NCI-H345 treated with DMSO at 0.1 percent for 48 hours (cell line): ENCODE measurements at regions not wholly inside any gene's neighbourhood (a gene's known extent, or its start where the extent isn't known, plus 50 kb on each side); places are given as distances from the start of the nearest gene placed in this dataset.

ENCODE experiments used
- DNase-seq: peaks from one replicate; lab custom pipeline; 2025; ENCODE audit not compliant: unreplicated experiment; lab: John Stamatoyannopoulos, UW

DNA sequence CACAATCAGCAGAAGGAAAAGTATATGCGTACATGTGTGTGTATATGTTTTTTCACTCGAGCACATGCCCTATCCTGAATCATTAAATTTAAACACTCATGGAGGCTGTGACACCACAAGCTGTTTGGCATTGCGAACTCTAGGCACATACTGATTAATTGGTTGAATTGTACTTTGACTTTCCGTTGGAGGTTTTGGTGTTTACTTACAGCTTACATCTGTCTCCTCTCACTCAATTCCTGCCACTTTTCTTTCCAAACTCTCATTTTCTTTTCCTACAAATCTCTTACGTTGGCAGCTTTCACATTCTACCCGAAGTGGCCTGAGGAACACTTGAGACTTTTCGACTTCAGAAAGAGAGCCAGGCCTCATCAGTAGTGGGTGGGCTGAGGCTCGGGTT, 434.1 kb upstream of the SEMA6D start:
- DNase-seq: no peak

DNA sequence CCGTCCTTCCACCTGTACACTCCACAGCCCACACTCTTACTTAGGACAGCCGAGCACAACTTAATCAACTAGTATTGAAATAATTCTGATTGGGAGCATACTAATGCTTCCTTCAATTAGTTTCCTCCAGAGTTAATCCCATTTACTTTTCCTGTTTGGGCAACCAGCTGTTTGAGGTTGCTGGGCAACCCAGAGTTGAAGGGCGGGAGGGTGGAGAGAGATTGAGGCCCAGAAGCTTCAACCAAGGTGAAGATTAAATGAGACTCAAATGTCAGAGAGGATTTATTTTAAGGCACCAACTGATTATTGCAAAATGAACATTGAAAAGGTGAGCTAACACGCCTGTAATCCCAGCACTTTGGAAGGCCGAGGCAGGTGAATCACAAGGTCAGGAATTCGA, 428.5 kb upstream of the SEMA6D start:
- no peak for DNase-seq

DNA sequence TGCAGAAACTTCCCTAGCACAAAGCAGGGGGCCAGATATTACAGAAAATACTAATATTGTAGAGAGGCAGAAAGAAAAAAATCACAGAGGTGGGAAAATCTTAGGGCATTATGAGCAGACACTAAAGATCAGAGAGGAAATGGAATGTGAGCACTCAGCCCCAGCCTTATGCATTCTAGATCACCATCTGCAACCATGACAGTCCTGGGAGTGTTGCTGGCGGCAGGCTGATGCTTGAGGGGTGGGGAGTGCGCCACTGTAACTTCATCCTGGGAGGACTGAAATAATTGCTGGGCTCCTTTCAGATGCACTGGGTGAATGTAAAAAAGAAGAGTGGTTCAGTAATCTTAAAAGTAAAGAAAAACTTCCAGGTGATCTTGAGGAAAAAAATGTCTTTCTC, 427.6 kb upstream of the SEMA6D start:
- no peak for DNase-seq

DNA sequence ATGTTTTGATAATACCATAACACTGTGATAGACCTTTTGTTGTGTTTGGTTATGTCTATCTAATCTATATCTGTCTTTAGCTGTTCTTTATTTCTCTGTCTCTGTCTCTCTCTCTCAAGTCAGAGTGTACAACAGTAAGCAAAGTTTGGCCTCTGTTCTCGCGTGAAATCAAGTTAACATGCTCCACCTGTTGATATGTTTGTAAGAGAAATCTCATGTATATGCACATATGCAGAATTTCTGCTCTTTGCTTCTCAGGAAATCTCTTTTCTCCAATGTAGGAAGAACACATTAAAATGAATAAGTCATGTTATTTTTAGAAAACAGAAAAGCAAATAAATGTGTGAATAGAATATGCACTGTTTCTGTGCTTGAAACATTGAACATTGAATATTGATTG, 425.5 kb upstream of the SEMA6D start:
- no peak for DNase-seq

DNA sequence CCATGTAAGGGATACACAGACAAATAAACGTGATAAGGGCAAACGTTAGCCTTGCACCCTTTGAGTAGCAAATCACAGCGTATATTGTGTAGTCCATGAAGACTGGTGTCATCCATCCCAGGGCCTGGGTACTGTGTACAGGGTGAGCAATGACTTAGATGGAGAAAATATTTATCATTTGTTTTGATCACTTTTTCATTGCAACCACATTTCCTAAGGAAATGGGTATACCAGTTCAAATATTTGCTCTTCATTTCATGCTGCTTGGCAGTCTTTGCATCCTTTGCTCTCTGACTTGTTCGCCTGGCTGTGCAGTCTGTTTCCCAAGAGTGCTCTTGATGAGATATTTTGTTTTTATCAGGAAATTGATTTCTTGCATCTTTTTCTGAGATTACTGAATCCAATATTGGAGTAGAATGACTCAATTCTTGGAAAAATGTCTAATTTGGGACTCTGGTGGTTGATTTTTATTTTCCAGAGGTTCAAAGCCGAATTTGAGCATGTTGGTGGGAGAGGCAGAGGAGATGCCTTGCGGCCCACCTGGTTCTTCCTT, 424.6 kb upstream of the SEMA6D start:
- DNase-seq: no peak

DNA sequence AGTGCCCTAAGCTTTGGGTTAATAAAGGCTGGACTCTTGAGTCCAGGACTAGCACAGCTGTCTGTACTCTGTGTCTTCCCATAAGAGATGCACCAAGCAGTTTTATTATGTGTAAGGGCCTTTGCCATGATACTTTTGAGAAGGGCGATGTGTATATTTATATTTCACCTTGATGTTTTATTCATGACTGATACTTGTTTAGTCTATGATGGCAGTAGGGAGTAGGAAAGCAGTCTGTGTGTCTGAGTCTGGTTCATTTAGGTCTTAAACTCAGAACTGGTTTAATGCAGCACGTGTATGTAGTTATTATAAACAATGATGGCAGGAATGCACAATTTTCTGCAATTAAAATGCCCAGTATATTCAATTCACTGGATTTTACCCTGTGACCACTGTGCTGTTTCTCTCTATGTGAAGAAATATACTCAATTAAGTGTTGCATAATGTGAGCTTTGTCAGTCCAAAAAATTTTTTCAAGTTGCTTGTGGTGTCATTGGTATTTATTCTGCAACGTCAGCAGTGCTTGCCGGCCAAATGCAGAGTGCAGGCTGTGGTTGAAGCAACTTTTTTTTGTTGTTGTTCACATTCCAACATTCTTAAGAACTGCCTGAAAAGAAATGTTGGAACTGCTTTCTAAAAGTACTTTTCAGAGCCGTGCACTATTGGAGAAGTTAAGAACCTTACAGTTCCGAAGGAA, 423.7 kb upstream of the SEMA6D start:
- DNase-seq: no peak

DNA sequence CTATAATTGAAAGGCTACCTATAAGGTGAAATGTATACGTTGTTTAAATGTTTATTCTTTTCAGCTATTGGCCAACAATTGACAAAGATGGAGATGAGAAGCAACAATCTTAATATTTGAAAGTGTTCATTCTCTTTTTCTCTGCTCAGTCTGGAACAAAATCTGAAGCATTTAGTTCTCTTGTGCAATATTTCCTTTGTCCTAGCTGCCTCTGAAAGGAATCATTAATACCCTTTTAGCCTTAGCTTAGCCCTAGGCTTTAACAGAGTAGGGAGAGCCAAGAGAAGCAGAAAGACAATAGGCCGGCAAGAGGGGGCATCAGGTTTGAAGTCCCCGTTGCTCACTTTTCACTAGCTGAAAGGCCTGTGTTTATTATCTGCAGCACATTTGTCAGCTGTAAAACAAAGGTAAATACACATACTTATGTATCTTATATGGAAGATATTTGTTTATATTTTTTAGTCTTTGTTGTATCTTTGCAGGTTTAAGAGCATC, 422.5 kb upstream of the SEMA6D start:
- DNase-seq: no peak

DNA sequence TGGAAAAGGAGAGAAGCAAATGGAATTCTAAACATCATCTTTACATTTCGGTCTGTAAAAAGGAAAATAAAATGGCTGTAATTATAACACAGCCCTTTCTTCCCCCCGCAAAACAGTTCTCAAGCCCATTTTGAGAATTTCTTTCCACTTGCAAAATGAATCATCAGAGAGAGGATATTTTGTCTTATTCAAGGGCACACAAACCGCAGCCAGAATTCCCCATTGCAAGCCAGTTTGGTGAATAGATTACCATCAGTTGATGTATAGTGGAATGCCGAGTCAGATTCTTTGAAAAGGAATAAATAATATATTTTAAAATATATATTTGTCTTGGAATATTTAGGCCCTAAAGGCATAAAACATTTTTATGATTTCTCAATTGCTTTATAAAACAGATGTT, 420.4 kb upstream of the SEMA6D start:
- no peak for DNase-seq

DNA sequence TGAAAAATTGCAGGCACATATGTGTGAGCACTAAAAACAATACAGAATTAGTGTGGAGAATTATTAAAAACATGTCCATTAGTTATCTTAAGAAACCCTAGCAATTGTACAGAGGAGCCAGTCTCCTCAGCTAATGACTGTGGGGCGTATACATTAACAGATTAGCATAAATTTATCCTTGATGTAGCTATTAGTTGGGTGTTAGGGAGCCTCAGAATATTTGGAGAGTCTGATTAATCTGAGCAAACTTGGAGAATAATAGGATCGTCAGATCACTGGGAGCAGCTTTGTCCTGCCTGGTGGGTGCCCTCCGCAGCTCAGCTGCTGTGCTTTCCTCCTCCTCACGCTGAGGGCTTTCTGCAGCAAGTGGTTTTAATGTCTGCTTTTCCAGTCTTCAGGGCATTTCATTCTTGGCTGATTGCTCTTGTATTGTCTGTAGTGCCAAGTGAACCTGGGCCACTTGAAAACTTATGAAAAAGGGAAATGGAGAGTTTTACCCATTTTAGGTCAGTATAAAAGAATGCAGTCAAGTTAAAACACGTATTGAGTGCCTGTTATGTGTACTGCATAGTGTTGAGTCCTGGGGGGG, 417.4 kb upstream of the SEMA6D start:
- peak; percentile 20 for DNase-seq

DNA sequence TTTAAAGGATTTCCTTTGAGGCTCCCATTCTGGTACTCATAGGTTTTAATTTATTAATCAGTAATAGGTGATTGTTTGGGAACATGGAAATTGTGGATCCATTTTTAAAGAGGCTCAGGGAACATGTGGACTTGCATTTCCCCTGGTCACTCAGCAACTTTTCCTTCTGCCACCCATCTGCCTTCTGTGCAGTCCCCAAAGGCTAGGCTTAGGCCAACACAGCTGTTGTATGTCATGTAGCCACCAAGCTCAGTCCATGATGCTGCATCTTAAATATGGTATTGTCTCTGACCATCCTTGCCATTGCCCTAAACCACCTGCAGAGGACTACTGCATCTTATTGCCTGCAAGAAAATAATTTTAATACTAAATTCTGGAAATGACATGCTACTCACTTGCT, 416.7 kb upstream of the SEMA6D start:
- DNase-seq: no peak

DNA sequence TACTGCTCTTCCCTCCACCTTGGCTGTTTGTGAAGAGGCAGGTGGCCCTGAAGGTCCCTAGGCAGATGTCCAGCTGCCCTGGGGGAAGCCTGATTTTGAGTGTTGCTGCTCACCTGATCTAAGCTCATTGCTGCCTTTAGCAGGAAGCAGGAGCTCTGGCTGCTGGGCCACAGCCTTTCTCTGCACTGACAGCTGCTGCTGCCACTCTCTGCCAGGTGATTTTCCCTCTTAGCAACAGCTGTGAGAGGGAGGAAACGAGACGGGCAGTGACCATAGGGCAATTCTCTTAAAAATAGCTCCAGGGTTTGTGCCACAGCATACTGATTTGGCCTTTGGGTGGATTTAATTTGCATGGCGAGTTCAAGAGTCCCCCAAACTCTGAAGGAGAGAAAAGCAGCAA, 415.8 kb upstream of the SEMA6D start:
- DNase-seq: peak; percentile 43

DNA sequence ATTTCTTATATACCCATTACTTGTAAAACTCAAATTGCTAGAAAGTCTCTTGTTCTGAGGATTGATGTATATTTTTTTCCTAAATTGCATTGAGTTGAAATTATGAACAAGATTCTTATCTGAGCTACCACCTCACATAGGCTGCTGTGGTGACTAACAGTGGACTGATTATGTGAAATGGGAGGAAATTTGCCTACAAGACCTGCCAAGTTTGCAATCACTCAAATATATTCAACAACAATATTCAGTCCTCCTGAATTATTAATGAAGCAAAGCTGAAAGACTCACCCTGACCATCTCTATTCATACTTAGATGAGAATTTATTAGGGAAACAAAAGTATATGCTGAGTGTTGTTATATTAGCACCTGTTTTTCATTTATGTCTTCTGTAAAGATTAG, 412.6 kb upstream of the SEMA6D start:
- no peak for DNase-seq

DNA sequence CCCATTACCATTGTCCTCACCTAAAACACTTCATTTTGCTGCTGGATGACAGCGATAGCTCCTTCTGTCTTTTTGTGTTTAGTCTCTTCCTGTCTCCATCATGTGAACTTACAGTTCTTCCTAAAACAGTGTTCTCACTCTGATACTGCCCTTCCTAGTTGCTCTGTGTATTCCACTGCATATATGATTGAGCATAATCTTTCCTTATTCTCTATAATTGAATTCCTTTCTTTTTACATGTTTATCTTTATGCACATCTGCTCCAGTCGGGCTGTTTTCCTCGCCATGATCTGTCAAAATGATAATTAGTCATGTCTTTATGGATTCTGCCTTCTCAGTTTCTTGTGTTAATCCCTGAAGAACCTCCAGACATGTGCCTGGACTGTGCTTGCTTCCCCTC, 405.1 kb upstream of the SEMA6D start:
- no peak for DNase-seq

DNA sequence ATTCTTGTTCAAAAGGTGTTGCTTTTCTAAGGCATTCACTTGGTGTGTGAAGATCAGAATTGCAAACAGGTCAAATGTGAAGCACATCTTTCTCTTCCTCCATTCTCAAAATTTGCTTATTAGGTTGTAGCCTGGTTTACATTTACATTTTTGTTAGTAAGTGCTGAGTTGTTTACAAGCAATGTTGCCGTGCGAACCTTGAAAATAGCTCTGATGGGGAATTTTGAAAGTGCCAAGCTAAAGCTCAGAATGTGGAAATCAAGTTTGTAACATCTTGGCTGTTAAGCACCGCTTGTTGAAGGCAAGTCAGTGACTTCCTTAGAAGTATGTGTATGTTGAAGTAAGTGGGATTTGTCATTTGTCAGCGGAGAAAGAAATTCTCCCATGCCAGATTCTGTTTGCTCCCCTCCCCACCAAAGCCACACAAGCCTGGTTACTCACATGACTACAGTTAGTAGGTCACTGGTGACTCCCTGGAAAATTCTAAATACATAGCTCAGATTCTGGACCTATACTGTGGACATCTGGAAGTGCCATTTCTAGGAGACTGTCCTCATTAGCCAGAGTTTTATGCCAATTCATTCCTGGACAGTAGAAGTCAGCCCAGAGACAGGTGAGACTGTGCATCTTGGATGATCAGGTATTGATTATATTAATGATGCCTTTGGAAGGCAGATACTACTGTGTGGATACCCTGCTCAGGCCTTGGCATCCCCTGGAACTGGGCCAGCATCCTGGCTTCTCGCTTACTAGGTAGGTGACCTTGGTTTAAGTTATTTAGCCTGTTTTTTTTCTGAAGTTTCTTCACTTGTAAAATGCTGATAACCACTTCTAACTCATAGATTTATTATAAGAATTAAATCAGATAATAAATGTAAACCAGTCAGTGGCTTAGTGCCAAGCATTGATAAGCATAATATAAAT, 390.6 kb upstream of the SEMA6D start:
- no peak for DNase-seq

DNA sequence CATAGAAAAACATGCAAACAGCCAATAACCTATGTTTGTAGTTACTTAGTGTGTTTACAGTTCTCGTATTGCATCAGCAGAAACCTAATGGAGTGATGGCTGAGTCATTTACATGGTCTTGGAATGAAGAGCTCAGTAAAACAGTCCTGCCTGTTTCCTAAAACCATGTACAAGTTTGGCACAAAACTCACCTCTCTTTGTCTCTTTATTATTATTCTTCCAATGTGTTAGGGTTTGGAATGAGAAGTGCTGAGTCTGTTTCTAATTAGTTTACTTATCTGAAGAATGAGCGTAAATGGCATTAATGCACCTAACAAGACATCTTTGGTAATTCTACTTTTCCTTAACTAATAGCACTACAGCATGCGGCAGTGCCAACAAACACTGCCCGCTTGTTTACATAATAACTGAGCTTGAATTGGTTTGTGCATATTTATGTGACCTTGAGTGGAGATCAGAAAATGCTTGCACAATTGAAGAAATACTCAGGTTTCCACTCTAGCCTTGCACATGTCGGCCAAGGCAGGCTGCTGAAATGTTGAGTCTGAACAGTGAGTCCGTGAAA, 385.4 kb upstream of the SEMA6D start:
- peak; percentile 6 for DNase-seq

DNA sequence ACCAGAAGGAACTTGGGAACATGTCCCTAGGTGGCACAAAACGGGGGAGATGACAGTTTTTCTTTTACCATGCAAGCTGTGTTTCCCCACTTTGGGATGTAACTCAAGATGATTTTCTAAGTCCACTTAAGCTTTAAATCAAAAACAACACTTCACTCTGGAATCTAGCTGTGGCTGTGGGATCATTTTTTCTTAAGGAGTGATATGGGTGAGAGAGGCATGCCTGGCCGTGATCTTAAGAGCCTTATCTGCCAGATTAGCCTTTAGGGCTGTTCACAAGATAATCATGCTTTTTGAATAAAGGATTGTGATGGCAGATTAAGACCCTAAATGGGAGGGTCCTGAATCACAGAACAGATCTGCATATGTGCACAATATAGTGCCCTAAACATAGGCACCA, 384.8 kb upstream of the SEMA6D start:
- DNase-seq: no peak

DNA sequence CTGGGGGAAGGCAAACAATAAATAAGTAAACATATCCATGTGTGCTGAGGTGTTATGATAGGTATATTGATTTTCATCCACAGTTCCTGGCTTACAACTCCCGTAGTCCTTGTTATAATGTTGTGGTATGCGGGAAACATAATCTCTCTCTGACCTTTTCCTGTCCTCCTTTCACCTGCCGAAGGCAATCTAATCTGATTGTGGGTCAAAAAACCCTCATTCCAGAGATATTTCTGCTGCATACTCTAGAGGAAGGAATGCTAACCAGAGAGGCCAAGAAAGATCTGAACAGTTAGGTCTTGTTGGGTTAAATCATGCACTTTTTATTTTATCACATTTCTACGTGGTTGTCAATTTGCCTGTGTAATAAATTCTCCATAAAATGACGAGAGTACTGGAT, 383.6 kb upstream of the SEMA6D start:
- no peak for DNase-seq

DNA sequence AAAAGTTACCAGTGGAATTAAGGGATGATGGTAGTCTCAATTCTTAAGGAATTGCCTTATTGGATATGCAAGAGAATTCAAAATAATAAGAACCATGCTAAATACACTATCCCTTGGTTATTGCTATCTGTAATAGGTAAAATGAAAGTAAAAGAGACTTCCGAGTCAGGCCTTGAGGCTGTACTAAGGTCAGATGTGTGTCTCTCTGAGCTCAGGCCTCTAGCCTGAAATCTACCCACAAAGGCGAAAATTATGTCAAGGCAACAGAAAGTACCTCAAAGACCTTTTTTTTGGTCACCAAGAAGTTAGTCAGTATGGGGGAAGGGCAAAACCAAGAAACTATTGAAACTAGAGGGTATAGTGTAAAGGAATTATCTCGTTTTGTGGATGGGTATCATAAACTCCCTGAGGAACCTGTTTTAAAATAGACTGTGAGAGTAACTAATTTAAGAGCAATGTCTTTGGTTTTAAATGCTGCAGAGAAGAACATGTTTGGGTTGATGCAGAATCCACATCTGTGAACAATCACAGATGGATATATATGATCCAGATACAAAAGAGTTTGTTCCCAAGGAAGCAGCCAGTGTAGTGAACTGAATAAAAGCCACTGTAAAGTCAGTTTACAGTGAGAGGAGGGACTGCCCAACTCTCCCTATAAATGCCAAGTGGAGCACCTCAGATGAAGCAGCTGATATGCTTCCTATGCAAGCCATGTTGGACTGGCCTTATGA, 382.3 kb upstream of the SEMA6D start:
- DNase-seq: no peak

DNA sequence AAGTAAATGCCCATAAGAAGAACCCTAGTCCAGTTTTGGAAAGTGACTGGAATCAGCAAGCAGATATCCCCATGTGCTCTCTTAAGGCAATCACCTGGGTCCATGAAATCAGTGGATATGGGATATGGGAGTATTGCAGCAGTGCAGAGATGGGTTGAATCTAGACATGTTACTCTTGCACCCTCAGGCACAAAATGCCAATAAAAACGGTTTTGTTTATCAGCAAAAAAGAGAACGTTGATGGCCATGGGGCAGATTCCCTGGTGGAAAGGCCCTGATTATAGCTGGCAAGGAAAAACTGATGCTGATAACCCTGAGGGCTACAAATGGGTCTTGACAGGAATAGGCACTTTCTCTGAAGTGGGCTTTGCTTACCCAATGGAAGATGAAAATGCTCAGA, 380.2 kb upstream of the SEMA6D start:
- no peak for DNase-seq

DNA sequence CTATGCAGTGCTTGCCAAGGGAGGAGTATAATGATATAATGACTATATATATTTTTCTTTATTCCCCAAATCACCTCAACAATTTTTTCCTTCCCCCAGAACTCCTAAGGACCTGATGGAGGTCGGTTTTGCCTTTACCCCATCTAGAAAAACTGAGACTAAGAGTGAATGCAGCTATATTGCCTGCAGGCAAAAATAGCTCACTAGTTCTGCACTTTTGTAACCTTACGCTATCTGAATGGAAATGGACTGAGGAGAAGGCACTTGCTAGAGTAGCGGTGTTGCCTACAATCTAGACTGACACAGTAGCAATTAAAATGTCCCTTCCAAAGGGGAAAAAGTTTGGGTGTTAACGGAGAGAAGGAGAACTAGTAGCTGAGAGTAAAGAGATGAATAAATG, 379.5 kb upstream of the SEMA6D start:
- DNase-seq: no peak

DNA sequence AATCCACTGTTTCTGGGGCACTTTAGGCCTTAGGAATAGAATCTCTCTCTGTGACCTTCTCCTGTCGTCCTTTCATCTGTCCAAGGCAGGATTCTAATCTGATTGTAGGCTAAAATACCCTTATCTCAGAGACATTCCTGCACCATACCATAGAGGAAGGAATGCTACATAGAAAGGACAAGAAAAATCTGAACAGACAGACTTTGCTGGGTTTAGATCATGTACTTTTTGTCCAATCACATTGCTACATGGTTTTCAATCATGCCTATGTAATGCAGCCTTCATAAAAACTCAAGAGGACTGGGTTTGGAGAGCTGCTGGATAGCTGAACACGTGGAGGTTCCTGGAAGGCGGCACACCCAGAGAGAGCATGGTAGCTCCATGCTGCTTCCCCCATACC, 378.5 kb upstream of the SEMA6D start:
- DNase-seq: no peak
